Neuronal stem cell (in vitro differentiated cells): ENCODE measurements at regions not wholly inside any gene's neighbourhood (a gene's known extent, or its start where the extent isn't known, plus 50 kb on each side); places are given as distances from the start of the nearest gene placed in this dataset.

Source experiments
- DNase-seq: peaks from one replicate; pipeline ENCODE4 v3.0.0-alpha.2; 2013; ENCODE audit warnings: low spot score
- H2AFZ ChIP-seq: one replicate; pipeline ENCODE4 v1.6.1; 2013; ENCODE audit warnings: mild to moderate bottlenecking, low read length, inconsistent platforms
- H2AK5ac ChIP-seq: 2 replicates; pipeline ENCODE4 v1.6.1; 2013; ENCODE audit warnings: low read depth, mild to moderate bottlenecking, inconsistent platforms, low read length, moderate library complexity, mixed read lengths
- H2BK120ac ChIP-seq: 2 replicates; pipeline ENCODE4 v1.6.1; 2013; ENCODE audit warnings: low read depth, mild to moderate bottlenecking, inconsistent platforms, low read length, moderate library complexity, mixed read lengths
- H2BK12ac ChIP-seq: one replicate; pipeline ENCODE4 v1.6.1; 2013; ENCODE audit warnings: low read length, inconsistent platforms
- H2BK15ac ChIP-seq: 2 replicates; pipeline ENCODE4 v1.6.1; 2013; ENCODE audit warnings: mild to moderate bottlenecking, low read length, inconsistent platforms, mixed read lengths
- H2BK5ac ChIP-seq: one replicate; pipeline ENCODE4 v1.6.1; 2013; ENCODE audit warnings: inconsistent platforms, mild to moderate bottlenecking, low read length, moderate library complexity
- H3K14ac ChIP-seq: one replicate; pipeline ENCODE4 v1.6.1; 2013; ENCODE audit warnings: low read length, inconsistent platforms
- H3K18ac ChIP-seq: 2 replicates; pipeline ENCODE4 v1.6.1; 2013; ENCODE audit warnings: low read length, inconsistent platforms
- H3K23ac ChIP-seq: 2 replicates; pipeline ENCODE4 v1.6.1; 2013; ENCODE audit warnings: low read depth, mild to moderate bottlenecking, mixed read lengths, low read length, inconsistent platforms; ENCODE audit not compliant: poor library complexity
- H3K27ac ChIP-seq: replicated peaks from 3 replicates; pipeline ENCODE4 v1.5.1; 2013; ENCODE audit warnings: low read length, inconsistent platforms
- H3K27me3 ChIP-seq, 3 experiments: 2 replicates each; pipeline ENCODE4 v1.6.1; 2013; ENCODE audit warnings: low read length in 3 of 3, mild to moderate bottlenecking in 2 of 3, inconsistent platforms in 1 of 3, low read depth in 1 of 3, mixed read lengths in 1 of 3, moderate library complexity in 1 of 3; ENCODE audit not compliant: control insufficient read depth in 3 of 3, insufficient read depth in 3 of 3
- H3K36me3 ChIP-seq, 2 donors: replicated peaks in 1 of 2; 2 replicates each; pipeline ENCODE4 v1.6.1; 2013; ENCODE audit warnings: low read length in 2 of 2; ENCODE audit not compliant: control insufficient read depth in 2 of 2, insufficient read depth in 2 of 2
- H3K4ac ChIP-seq: 2 replicates; pipeline ENCODE4 v1.6.1; 2013; ENCODE audit warnings: inconsistent platforms, mild to moderate bottlenecking, low read length, moderate library complexity
- H3K4me1 ChIP-seq, 2 donors: 1 replicate in 1 of 2; 2 replicates in 1 of 2; pipeline ENCODE4 v1.6.1; 2013; ENCODE audit warnings: low read length in 2 of 2, low read depth in 1 of 2; ENCODE audit not compliant: control insufficient read depth in 2 of 2, insufficient read depth in 1 of 2
- H3K4me2 ChIP-seq: one replicate; pipeline ENCODE4 v1.6.1; 2013; ENCODE audit warnings: mild to moderate bottlenecking, low read length, inconsistent platforms; ENCODE audit not compliant: insufficient read depth, poor library complexity, severe bottlenecking
- H3K4me3 ChIP-seq, 2 donors: 2 replicates each; pipeline ENCODE4 v1.5.1; 2013; ENCODE audit warnings: low read length in 2 of 2, mild to moderate bottlenecking in 2 of 2, inconsistent platforms in 1 of 2, moderate library complexity in 1 of 2
- H3K79me1 ChIP-seq: one replicate; pipeline ENCODE4 v1.6.1; 2013; ENCODE audit warnings: low read depth, mild to moderate bottlenecking, inconsistent platforms, low read length, moderate library complexity
- H3K9ac ChIP-seq: one replicate; pipeline ENCODE4 v1.6.1; 2013; ENCODE audit warnings: mild to moderate bottlenecking, low read depth, low read length, inconsistent platforms; ENCODE audit not compliant: poor library complexity
- H3K9me3 ChIP-seq, 2 donors: replicated peaks in 1 of 2; 2 replicates each; pipeline versions ENCODE3 to v1.6.1; 2013; ENCODE audit warnings: low read length in 2 of 2, mild to moderate bottlenecking in 2 of 2, inconsistent platforms in 1 of 2, low read depth in 1 of 2, mixed read lengths in 1 of 2, moderate library complexity in 1 of 2; ENCODE audit not compliant: control insufficient read depth in 2 of 2, insufficient read depth in 1 of 2
- H4K8ac ChIP-seq: one replicate; pipeline ENCODE4 v1.6.1; 2013; ENCODE audit warnings: low read depth, mild to moderate bottlenecking, inconsistent platforms, low read length, moderate library complexity
- H4K91ac ChIP-seq: one replicate; pipeline ENCODE4 v1.6.1; 2013; ENCODE audit warnings: low read length, low read depth, mild to moderate bottlenecking, inconsistent platforms; ENCODE audit not compliant: poor library complexity
- WGBS, 2 donors: extraction: QIAGEN DNeasy Blood & Tissue Kit; methylation state at CpG; one replicate each; pipeline ENCODE4 v1.1.7; 2013; ENCODE audit warnings: missing lambda C conversion rate in 2 of 2, mixed read lengths in 1 of 2; ENCODE audit not compliant: insufficient read length in 2 of 2, insufficient replicate concordance in 1 of 2; ENCODE audit errors: extremely low coverage in 2 of 2; 5-methylcytosine and 5-hydroxymethylcytosine counted together

GRCh38 chr3:170637306-170637705 is 51.4 kb upstream of the SLC7A14 start:
- H3K36me3 ChIP-seq, result no peaks in the 10 kb centered on the region
- no peak overlapping the region for H3K23ac ChIP-seq
- peak; percentile 30 for DNase-seq
- no peaks in the 10 kb centered on the region for H3K79me1 ChIP-seq
- H2BK12ac ChIP-seq, result no peak overlapping the region
- no peak overlapping the region for H2AK5ac ChIP-seq
- no peak overlapping the region for H3K9ac ChIP-seq
- no peaks in the 10 kb centered on the region for H3K27me3 ChIP-seq
- H3K4ac ChIP-seq, result no peak overlapping the region
- no peak overlapping the region for H3K27ac ChIP-seq
- no peak overlapping the region for H2BK5ac ChIP-seq
- no peak overlapping the region for H3K14ac ChIP-seq
- no peak overlapping the region for H4K91ac ChIP-seq
- H3K4me2 ChIP-seq, result no peak overlapping the region
- H2AFZ ChIP-seq, result no peak overlapping the region
- H3K18ac ChIP-seq, result no peak overlapping the region
- no peak overlapping the region for H3K4me3 ChIP-seq
- WGBS, 2 donors, result no CpG with 5 or more reads among the region's 3 CpGs
- no peak overlapping the region for H2BK15ac ChIP-seq
- no peak overlapping the region for H2BK120ac ChIP-seq
- H3K4me1 ChIP-seq, result peaks cover 27 to 35% of the 10 kb centered on the region in 2 donors
- H3K9me3 ChIP-seq, result no peaks in the 10 kb centered on the region
- H4K8ac ChIP-seq, result no peak overlapping the region

DNA sequence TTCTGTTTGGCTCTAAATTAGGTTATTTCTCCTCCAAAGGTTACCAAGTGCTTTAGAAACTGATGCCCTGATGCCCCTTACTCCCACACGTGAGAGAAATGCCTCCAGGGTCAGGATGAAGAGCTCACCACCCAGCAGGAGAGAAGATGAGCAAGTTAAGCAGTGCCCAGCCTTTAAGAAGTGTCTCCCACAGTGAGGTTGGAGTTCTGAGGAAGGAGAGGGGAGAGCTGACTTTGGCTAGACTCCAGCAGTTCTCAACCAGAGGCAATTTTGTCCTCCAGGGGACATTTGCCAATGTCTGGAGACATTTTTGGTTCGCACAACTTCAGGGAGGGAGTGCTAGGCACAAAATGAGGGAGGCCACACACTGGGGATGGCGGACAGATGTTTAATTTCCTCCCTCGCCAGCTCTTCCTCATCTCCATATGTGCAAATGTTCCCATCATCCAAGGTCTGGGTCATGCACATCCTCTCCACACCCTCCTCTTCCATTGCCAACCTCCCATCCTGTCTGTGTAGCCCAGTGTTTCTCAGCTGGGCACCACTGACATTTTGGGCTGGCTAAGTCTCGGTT is 50.6 kb upstream of the SLC7A14 start:
- H2BK15ac ChIP-seq, result no peak overlapping the region
- H3K4me1 ChIP-seq, result peaks cover 27 to 35% of the 10 kb centered on the region in 2 donors
- H3K14ac ChIP-seq, result no peak overlapping the region
- no peaks in the 10 kb centered on the region for H3K27me3 ChIP-seq
- no peaks in the 10 kb centered on the region for H3K9me3 ChIP-seq
- peak overlapping the region; percentile 22 for H2AK5ac ChIP-seq
- no peak overlapping the region for H2AFZ ChIP-seq
- H2BK120ac ChIP-seq, result no peak overlapping the region
- no CpG with 5 or more reads among the region's 5 CpGs for WGBS, 2 donors
- H3K9ac ChIP-seq, result no peak overlapping the region
- peak overlapping the region; percentile 63 for H2BK12ac ChIP-seq
- DNase-seq, result no peak
- no peak overlapping the region for H4K8ac ChIP-seq
- no peak overlapping the region for H3K27ac ChIP-seq
- H3K36me3 ChIP-seq, result no peaks in the 10 kb centered on the region
- H3K18ac ChIP-seq, result peak overlapping the region; percentile 34
- no peak overlapping the region for H3K23ac ChIP-seq
- H4K91ac ChIP-seq, result no peak overlapping the region
- H3K4ac ChIP-seq, result no peak overlapping the region
- H3K4me3 ChIP-seq, result no peak overlapping the region
- no peaks in the 10 kb centered on the region for H3K79me1 ChIP-seq
- no peak overlapping the region for H2BK5ac ChIP-seq
- H3K4me2 ChIP-seq, result no peak overlapping the region
